ENCODE measurements at regions not wholly inside any gene's neighbourhood (a gene's known extent, or its start where the extent isn't known, plus 50 kb on each side); places are given as distances from the start of the nearest gene placed in this dataset.
"Not testable (repeated sequence)": the region's sequence is repeated elsewhere in the genome, so short reads cannot be mapped to it uniquely, and the experiment has no call there.

- H3K27me3 ChIP-seq: peaks cover 84% of the 10 kb centered on the region
- no peak overlapping the region for H3K4me3 ChIP-seq (ENCODE audit: low read depth in 1 of 2, low read length in 1 of 2)
- H3K9me3 ChIP-seq: no peaks in the 10 kb centered on the region
- no peaks in the 10 kb centered on the region for H3K36me3 ChIP-seq
- TF ChIP-seq, protein P1, sequence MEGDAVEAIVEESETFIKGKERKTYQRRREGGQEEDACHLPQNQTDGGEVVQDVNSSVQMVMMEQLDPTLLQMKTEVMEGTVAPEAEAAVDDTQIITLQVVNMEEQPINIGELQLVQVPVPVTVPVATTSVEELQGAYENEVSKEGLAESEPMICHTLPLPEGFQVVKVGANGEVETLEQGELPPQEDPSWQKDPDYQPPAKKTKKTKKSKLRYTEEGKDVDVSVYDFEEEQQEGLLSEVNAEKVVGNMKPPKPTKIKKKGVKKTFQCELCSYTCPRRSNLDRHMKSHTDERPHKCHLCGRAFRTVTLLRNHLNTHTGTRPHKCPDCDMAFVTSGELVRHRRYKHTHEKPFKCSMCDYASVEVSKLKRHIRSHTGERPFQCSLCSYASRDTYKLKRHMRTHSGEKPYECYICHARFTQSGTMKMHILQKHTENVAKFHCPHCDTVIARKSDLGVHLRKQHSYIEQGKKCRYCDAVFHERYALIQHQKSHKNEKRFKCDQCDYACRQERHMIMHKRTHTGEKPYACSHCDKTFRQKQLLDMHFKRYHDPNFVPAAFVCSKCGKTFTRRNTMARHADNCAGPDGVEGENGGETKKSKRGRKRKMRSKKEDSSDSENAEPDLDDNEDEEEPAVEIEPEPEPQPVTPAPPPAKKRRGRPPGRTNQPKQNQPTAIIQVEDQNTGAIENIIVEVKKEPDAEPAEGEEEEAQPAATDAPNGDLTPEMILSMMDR (IDR thresholded peaks at IDR 0.05): no peak
- no peak overlapping the region for H3K27ac ChIP-seq
- H3K4me1 ChIP-seq (ENCODE audit: control insufficient read depth in 1 of 2, insufficient read depth in 1 of 2, low read depth in 1 of 2, low read length in 1 of 2): no peaks in the 10 kb centered on the region
These were observed 158.7 kb downstream of the FOXL1 start for GRCh38 chr16:86737083-86737482.

DNA sequence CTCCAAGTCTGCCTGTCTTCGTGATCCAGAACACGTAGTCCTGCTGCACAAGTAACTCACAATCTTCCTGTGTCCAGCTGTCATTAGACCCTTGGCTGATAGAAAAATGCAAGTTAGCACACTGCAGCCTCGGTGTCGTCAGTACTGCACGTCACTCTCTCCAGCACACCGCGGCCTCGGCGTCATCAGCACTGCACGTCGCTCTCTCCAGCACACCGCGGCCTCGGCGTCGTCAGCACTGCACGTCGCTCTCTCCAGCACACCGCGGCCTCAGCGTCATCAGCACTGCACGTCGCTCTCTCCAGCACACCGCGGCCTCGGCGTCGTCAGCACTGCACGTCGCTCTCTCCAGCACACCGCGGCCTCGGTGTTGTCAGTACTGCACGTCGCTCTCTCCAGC, 160.0 kb downstream of the FOXL1 start:
- H3K4me1 ChIP-seq (ENCODE audit: control insufficient read depth in 1 of 2, insufficient read depth in 1 of 2, low read depth in 1 of 2, low read length in 1 of 2); H3K36me3 ChIP-seq; H3K4me3 ChIP-seq (ENCODE audit: low read depth in 1 of 2, low read length in 1 of 2); H3K27ac ChIP-seq; H3K9me3 ChIP-seq: not testable (repeated sequence)
- H3K27me3 ChIP-seq: peaks cover 74% of the 10 kb centered on the region

GRCh38 chr16:86739178-86739577, 160.8 kb downstream of the FOXL1 start:
- no peak overlapping the region for H3K27ac ChIP-seq
- H3K4me1 ChIP-seq (ENCODE audit: control insufficient read depth in 1 of 2, insufficient read depth in 1 of 2, low read depth in 1 of 2, low read length in 1 of 2): no peaks in the 10 kb centered on the region
- no peaks in the 10 kb centered on the region for H3K9me3 ChIP-seq
- peaks cover 65% of the 10 kb centered on the region for H3K27me3 ChIP-seq
- TF ChIP-seq, protein P1 (IDR thresholded peaks at IDR 0.05): no peak
- no peaks in the 10 kb centered on the region for H3K36me3 ChIP-seq
- H3K4me3 ChIP-seq (ENCODE audit: low read depth in 1 of 2, low read length in 1 of 2): no peak overlapping the region

DNA sequence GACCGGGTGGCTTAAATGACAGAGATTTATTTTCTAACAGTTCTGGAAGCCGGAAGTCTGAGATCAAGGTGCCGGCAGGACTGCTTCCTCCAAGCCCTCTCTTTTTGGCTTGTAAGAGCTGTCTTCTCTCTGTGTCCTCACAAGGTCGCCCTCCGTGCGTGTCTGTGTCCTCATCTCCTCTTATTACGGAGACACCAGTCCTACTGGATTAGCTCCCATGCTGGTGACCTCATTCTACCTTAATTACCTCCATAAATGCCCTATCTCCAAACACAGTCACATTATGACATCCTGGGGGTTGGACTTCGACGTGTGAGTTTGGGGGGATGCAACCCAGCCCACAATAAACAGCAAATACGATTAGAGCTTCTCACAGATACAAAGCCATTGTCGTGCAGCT, 161.5 kb downstream of the FOXL1 start:
- Histone ChIP-seq H3K27me3 (peaks cover 59% of the 10 kb centered on the region), H3K27ac (no peak overlapping the region), H3K9me3 (no peaks in the 10 kb centered on the region), H3K4me3 (ENCODE audit: low read depth in 1 of 2, low read length in 1 of 2) (no peak overlapping the region), H3K36me3 (no peaks in the 10 kb centered on the region), H3K4me1 (ENCODE audit: control insufficient read depth in 1 of 2, insufficient read depth in 1 of 2, low read depth in 1 of 2, low read length in 1 of 2) (no peaks in the 10 kb centered on the region)
- TF ChIP-seq, protein P1 (IDR thresholded peaks at IDR 0.05): no peak

GRCh38 chr16:86740298-86740697, 161.9 kb downstream of the FOXL1 start:
- Histone ChIP-seq H3K4me1 (ENCODE audit: control insufficient read depth in 1 of 2, insufficient read depth in 1 of 2, low read depth in 1 of 2, low read length in 1 of 2) (no peaks in the 10 kb centered on the region), H3K36me3 (no peaks in the 10 kb centered on the region), H3K9me3 (no peaks in the 10 kb centered on the region), H3K4me3 (ENCODE audit: low read depth in 1 of 2, low read length in 1 of 2) (no peak overlapping the region), H3K27ac (no peak overlapping the region), H3K27me3 (peaks cover 54% of the 10 kb centered on the region)
- TF ChIP-seq, protein P1 (IDR thresholded peaks at IDR 0.05): no peak

GRCh38 chr16:86740906-86741799, 162.8 kb downstream of the FOXL1 start:
- Histone ChIP-seq H3K27me3 (peaks cover 46% of the 10 kb centered on the region), H3K9me3 (no peaks in the 10 kb centered on the region), H3K27ac (no peak overlapping the region), H3K4me1 (ENCODE audit: control insufficient read depth in 1 of 2, insufficient read depth in 1 of 2, low read depth in 1 of 2, low read length in 1 of 2) (no peaks in the 10 kb centered on the region), H3K4me3 (ENCODE audit: low read depth in 1 of 2, low read length in 1 of 2) (no peak overlapping the region), H3K36me3 (no peaks in the 10 kb centered on the region)
- TF ChIP-seq, protein P1 (IDR thresholded peaks at IDR 0.05): no peak

Data from neutrophil (primary cell).